CD4-positive, alpha-beta T cell treated with Interleukin-4 for 4 hours (primary cell): ENCODE measurements at regions not wholly inside any gene's neighbourhood (a gene's known extent, or its start where the extent isn't known, plus 50 kb on each side); places are given as distances from the start of the nearest gene placed in this dataset.
"Not testable (repeated sequence)": the region's sequence is repeated elsewhere in the genome, so short reads cannot be mapped to it uniquely, and the experiment has no call there.

ENCODE experiments used
- DNase-seq: peaks from one replicate; pipeline ENCODE4 v3.0.0-alpha.2; 2020

DNA sequence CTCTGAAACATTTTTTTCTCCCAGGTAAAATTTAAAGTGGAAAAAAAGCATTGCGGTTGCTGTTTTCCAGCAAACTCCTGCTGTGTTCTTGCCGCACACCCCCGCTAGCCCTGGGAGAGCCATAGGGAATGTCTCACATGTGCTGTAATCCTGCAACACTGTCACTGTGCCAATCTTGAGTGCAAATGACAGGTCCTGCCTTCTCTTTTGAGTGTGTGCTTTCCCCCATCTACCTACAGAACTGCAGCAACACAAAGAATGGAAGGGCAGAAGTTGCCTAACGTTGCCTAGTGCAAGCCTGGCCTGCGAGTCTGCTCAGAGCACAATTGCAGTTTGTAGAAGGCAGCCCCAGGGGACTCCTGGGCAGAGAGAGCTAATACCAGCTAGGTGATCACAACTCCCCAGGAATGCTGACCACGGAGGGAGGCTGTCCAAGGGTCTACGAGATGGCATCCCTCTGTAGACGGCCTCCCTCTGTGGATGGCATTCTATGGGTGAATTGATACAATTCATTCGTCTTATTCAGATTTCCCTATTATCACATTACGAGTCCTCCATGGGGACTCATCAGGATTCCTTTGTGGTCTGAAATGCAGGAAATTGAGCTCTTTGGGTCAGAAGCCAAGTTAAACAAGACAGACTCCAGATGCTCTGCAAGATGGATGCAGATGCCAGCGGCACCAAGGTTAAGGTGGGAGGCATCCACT, 172.6 kb upstream of the S1PR3 start:
- no peak for DNase-seq

DNA sequence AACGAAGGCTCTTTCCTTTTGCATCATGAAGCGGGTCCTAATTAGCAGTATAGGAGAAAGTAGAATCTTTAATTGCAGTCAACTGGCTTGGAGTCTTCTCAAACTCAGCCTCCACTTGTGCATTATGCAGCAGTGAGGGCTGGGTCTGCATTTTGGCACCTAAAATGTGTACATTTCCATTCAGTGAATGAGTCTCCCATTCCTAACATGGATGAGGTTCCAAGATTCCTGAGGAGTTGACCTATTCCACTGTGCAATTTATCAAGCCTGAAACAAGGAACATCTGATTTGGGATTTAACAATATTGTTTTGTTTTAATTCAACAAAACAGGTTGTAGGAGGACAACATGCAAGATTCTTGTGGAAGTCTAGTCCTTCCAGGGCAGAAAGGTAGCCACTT, 171.8 kb upstream of the S1PR3 start:
- DNase-seq, result no peak

DNA sequence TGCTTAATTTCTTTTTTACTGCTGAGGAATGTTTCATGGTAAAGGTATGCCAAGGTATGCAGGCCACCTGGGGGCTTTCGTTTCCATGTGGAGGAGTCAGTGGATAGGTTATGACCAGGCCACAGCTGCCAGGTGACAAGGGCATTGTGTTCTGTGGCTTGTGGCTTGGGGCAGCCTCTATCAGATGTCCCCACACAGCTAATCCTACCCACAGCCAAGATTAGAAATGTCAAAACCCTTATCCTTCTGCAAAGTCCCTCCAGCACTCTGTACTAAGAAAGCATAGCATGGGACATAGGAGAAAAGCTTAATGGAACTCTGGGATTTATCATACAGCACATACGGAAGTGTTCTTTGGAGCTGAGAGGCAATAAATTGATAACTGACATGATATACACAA, 171.2 kb upstream of the S1PR3 start:
- no peak for DNase-seq

DNA sequence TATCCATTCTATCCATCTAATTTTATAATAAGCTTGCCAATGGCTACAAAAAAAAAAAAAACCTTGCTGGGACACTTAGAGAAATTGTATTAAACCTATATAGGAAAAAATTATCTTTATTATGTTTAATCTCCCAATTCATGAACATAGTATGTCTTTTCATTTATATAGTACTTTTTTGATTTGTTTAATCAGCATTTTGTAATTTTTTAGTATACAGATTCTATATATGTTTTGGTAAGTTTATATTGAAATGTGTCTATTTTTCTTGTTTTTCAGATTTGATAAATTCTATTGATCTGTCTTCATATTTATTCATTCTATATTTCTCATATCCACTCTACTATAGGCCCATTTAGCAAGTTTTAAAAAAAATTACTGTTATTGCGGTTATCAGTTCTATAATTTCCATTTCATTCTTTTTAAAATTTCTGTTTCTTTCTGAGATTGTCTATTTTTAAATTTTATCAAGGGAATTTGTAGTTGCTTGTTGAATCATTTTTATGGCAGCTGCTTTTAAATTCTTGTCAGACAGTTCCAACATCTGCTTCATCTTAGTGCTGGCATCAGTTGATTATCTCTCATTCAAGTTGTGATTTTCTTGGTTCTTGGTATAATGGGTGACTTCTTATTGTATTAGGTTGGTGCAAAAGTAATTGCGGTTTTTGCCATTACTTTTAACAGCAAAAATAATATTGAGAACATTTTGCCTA, 170.1 kb upstream of the S1PR3 start:
- DNase-seq, result no peak

DNA sequence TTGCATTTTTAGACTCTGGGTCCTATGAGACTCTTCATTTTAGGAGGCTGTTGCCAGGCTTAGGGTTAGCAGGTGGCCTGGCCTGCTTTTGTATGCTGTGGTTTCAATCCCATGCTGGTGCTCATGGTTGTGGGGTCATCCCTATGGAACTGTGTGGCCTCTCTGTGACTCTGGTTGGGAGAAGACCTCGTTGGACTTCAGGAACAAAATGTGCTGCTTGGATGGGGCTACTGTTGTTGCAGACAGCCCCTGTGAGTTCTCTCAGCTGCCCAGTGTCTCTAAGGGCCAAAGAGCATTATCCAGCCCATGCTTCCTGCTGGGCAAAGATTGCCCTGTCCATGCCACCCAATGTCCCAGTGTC, 169.5 kb upstream of the S1PR3 start:
- no peak for DNase-seq

DNA sequence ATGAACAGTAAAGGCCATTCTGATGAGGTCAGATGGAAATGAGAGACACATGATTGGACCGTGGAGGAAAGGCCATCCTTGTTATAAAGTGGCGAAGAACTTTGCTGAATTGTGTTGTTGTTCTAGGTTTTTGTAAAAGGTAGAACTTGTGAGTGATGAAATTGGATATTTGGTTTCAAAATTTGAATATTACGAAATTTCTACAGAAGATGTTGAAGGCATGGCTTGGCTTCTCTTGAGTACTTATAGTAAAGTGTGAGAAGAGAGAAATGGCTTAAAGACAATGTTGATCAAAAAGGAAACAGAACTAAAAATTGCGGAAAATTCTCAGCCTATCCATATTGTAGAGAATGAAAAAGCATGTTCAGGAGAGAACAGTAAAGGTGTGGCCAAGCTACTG, 166.6 kb upstream of the S1PR3 start:
- no peak for DNase-seq

DNA sequence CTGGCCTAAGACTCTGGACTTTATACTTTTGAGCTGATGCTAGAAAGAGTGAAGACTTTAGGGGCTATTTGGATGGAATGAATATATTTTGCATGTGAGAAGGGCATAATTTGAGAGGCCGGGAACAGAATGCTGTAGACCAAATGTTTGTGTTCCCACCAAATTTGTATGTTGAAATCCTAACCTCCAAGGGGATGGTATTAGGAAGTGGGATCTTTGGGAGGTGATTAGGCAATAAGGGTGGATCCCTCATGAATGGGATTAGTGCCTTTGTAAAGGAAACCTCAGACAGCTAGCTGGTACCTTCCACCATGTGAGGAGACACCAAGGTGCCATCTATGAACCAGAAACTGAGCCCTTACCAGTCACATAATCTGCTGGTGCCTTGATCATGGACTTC, 165.1 kb upstream of the S1PR3 start:
- no peak for DNase-seq

DNA sequence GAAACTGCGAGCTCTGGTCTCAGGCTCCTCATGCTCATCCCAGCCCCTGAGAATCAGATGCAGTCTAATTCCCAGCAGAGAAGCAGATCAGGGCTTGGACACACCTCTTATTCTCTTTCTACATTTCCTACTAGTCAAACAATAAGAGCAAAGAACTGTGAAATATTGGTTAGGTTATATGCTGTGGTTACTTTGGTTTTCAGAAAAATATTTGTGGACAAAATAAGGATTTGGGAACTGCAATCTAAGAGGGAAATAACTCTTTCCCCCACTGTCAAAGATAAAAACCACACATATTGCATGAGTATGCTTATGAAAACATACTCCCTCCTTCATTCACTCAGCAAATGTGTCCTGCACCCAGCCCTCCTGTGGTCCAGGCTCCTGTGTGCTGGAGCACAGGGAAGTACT, 164.5 kb upstream of the S1PR3 start:
- no peak for DNase-seq

DNA sequence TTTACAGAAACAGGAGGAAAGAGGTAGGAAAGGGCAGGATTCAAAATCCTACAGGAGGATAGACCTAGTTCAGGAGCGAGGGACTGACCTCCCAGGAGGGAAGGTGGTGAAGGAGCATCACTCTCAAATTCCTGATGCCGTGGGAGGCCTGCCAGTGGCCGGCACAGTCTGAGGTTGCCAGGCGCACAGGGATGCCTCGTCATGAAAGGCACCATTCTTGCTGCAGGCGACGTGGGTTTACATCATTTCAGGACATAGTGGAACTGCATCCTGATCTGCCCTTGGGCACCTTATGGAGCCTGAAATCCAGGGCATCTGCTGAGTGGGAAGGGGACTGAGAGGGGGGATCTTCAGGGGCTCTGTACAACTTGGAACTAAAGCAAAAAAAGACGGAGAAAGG, 163.2 kb upstream of the S1PR3 start:
- no peak for DNase-seq

DNA sequence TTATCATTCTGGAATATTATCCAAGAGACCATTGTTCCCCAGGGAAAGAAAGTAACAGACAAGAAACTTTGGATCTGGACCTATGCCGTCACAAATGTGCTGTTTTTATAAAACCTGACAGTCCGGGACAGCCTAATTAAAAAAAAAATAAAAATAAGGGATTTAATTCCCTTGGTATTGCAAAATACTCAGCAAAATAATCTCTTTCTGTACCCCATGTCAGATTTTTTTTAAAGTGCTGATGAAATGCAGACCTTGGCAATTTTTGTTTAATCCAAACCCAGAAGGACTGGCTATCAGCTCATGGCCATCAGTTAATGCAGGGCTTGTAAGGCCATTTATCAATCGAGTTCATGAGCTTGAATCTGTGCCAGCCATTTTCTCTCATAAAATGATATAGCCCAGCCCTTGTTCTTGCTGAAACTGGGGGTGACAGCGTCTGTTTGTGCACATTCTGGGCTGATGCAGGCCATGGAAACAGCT, 162.7 kb upstream of the S1PR3 start:
- DNase-seq, result no peak

DNA sequence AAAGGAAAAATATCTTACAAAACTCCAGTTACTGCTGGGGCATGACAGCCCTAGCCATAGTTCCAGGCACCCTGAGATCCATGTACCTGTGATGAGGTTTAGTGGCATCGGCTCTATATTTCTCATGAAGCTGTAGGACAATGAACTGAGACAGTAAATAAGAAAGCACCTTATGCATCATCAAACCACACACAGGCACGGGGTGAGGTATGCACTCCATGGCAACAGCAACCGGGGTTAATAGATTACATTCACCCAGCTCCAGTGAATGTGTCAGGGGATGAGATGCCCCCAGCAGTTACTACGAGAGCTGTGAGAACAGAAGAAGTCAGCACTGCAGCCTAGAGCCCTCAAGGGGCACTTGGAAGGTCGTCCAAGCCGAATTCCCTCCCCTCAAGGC, 162.0 kb upstream of the S1PR3 start:
- DNase-seq, result no peak

DNA sequence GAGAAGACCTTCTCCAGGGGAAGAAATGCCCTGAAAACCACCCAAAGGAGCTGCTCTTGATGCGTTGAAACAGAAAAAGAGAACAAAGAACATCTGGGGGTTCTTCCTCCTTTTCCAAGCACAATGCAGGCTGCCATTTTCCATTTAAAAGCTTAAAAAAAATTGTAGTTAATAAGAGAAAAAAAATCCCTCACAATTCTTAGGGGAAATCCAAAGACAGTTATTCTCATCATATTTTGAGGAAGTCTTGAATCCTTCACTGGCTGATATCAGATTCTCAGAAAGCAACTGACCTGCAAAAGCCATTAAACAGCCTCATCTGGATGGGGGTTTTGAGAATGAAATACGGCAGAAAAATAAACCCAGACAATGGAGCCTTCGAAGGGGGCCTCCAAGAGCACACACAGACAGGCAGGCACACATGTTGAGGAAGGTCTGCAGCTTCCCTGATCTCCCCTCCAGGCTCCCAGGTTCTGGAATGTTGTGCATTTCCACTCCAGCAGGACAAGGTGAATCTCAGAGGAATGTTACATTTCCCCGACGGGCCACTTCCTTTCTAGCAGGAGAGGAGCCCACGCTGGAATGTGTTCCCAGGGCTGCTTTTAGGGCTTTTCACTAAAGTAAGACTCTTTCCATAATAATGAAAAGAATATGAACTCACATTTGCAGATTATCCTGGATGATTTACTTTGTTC, 159.4 kb upstream of the S1PR3 start:
- DNase-seq, result no peak

DNA sequence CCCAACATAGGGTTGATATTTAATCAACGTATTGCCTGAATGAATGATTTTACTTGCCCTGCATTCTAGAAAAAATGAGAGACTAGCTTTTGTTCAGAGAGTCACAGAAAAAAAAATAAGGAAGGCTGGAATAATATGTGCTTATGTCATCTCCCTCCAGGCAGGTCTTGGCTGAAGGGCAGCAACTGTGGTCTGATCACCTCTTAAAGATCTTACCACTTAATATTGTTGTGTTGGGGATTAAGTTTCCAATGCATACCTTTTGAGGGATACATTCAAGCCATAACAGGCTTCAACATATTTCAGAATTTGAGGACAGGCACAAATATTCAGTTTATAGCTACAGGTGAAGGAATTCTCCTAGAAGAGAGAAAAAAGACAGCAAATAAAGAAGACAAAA, 157.3 kb upstream of the S1PR3 start:
- DNase-seq, result no peak

DNA sequence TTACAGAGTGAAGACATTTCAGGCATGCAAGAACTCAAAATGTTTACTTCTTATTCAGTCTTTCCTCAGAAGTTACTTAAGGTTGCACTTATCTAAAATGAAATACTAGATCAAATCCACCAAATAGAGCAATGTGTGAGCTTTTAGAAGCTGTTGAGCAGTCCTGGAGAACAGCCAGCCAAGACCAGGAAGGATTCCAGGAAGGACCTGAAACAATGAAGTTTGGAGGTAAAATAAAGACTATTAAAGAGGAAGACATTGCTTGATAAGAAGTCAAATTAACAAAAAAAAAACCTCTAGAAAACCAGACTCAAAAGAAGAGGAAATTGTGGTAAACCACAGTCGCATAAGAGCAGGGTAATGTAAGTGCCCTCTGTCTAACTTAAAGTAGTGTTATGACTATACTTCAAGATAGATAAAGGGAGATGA, 156.2 kb upstream of the S1PR3 start:
- peak; percentile 42 for DNase-seq

DNA sequence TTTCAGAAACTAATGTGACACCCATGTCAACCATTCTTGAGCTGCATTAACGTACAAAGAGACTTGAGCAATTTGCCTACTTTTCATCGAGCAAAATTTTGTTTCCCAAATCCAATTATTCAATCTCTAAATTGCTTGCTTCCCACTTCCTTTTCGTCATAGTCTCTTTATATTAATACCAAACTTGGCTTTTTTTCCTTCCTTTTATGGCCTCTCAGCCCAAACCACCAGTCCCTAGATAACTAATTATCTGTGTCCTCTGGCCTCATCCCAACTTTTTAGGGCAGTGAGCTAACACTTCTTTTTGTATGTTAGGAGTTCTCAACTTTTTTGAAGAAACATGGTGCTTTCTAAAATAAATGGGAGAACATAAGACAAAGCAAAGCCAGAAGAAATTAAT, 155.5 kb upstream of the S1PR3 start:
- no peak for DNase-seq

DNA sequence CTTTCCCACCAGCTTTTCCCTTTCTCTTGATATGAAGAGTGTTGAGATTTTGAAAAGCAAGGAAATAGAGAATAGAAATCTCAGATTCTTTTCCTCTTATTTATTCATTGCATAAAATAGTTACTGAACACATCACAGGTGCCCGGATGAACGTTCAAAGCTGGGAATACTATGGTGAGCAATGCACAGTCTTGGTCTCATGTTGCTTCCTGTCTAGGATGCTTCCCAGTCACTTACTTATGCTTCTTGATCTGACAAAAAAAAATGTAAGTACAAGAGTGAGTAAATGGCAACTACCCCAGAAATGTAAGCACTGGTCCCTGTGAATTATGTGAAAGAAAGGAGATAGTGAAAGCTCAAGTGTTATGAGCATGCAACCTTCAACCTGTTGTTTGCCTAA, 153.5 kb upstream of the S1PR3 start:
- no peak for DNase-seq

DNA sequence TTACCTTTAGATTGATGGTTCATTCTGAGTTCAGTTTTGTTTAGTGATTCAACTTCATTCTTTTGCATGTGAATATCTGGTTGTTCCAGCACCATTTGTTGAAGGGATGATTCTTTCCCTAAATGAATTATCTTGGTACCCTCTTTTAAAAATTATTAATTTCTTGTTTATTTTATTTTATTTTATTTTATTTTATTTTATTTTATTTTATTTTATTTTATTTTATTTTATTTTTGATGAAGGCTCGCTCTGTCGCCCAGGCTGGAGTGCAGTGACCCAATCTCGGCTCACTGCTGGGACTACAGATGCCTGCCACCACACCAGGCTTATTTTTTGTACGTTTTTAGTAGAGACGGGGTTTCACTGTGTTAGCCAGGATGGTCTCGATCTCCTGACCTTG, 141.4 kb upstream of the S1PR3 start:
- not testable (repeated sequence) for DNase-seq

DNA sequence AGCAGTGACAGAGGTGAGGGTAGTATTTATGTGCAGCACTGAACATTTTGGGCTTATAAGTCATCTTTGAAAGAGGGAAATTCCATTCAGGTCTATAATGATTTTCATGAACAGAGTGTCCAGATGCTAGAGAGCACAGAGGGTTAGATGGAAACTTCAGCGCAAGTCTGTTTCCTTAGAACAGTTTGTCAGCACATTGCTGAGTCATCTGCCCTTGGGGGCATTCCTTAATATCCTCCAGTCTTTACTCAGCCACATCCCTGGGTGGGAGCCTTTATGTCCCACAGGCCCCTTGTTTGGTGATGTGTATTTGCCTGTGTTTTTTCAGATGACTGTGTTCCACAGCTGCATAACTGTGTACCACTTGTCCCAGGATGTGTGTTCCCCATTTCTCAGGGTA, 138.5 kb upstream of the S1PR3 start:
- no peak for DNase-seq

DNA sequence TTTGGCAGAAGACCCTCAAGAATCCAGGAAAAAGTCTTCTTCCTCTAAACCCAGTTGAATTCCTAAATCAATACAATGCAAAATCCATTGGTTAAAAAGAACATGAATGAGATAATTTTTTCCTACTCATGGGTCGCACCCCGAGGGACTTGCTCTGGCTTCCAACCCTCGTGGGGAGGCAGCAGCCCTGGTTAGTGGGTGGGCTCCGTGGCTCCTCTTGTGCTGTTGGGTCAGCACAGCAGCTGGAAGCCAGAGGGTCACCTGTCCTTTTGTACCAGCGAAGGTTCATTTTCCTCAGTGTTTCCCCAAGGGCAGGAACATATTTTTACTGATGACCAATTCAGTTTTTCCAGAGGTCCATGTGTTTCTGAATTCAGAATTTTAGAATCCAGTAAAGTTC, 120.6 kb upstream of the S1PR3 start:
- DNase-seq, result no peak

DNA sequence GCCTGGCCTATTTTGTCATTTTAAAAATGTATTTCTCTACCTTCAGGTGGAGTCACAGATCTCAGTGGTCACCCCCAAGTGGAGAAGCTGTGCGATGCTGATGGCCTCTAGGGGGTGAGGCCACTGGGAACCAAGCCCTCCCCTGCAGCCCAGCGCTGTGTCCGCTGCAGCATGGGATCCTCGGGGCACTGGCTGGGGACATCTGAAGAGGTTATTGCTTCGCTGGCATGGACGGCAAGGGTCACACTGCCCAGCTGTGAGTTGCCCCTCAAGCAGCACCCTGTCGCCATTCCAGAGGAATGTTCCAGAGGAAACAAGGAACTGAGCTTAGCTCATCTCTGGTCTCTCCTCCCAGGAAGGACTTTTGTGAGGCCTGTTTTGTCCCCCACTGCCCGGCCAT, 119.6 kb upstream of the S1PR3 start:
- DNase-seq, result no peak

DNA sequence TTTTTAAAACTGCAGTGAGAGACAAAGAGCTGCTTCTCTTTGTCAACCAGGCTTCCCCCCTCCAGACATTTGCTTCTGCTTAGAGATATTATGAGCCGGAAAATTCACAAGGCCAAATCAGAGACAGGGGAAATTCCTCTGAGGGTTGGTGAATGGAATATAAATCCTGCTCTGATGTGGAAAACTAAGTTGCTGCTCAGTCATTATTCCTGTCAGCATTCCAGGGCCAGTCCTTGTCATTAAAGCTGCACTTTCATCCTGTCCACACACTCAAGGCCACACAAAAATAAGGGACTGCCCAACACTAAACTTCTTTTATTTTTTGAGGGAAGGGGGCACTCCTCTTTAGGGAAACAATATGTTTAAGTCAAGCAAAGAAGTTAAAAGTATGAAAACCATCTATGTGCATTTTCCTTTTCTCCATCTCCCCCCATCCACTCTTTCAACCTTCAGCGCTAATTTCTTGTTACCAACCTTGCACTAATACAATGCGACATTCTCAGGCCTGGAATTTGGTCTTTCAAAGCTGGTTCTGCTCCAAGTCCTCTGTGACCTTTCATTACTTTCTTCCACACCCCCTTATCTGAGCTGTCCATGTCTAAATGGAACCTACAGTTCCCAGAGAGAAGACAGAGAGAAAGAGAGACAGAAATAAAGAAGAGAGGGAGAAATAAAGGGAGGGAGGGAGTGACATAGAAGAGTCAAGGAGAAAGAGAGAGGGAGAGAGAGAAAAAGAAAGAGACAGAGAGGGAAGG, 118.9 kb upstream of the S1PR3 start:
- no peak for DNase-seq

DNA sequence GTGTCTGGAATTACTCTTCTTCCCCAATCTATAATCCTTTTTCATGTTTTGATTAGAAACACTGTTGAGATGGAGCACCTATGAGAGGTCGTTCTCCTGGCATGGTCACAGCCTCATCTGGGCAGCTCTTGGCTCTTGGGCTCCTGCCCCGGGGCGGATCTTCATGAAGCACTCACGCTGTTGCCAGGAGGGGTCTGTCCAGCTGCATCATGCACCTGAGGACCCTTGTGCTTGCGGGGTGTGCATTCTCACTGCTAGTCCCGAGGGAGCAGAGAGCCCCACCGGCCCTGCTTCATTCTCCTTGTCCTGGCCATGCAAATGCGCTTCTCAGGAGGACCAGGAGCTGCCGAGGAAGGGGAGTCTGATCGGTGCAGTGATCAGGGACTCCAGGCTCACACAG, 117.6 kb upstream of the S1PR3 start:
- DNase-seq, result no peak

DNA sequence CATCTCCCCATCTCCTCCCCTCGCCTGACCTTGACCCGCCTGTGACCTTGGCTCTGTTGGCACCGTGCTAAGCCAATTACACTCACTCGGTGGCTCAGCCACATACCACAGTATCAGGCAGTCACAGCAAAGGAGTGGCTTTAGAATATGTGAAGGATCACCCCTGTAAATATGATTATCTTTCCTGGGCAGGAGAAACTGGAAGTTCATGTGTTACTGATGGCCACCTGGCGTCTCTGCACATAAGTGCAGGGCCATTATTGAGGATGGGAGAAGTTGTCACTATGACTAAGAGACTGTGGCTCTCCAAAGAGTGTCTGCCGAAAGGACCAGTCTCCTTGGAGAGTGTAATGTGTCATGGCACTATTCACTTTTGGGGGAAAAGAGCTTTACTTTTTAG, 116.9 kb upstream of the S1PR3 start:
- DNase-seq, result no peak
